Right renal pelvis (tissue), 4 donors: ENCODE measurements at regions not wholly inside any gene's neighbourhood (a gene's known extent, or its start where the extent isn't known, plus 50 kb on each side); places are given as distances from the start of the nearest gene placed in this dataset.

Experiments
- DNase-seq, 4 donors: peaks; one replicate each; pipeline ENCODE4 v3.0.0-alpha.2; 2013; ENCODE audit warnings: low read depth in 4 of 4, low spot score in 3 of 4, missing footprints in 1 of 4

DNA sequence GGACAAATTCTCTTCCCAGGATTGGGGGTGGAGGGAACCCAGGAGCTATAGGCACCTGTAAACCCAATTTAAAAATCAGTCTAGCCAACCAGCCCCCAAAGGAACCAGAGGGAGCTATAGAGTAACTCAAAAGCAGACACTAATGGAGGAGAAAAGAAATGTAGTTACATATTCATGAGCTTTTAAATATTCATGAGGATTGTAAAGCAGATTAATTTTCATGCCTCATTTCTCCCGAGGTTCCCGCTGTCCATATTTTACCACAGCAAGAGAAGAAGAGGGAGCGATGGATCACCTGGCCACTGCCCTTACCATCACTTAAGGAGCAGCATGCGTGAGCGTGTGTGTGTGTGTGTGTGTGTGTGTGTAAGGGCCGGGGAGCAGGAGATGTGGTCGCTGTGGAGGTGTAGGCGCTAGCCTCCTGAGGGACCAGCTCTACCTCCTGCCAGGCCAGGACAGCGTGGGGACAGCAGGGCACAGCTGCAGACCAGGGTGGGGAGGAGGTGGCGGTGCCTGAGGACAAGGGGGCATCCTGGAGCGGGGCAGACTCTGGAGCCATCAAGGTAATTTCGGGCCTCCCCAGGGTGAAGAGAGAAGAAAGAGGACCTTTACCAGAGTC, 100.7 kb upstream of the THY1 start:
- DNase-seq: no peak

DNA sequence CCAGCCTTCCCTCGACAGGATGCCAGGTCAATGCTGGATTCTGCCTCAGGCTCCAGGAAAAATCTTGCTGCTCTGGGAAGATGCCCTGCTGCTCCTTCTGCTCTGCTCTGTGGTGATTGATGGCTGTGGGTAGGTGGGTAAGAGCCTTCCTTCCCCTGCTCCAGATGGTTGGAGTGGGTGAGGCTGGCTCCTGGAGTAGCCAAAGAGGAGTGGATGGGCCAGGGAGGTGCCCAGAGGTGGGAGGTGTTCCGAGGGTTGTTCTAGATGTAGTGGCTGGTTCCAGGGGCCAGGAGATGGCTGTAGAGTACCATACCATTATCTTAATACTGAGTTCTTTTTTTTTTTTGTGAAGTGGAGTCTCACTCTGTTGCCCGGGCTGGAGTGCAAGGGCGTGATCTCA, 99.6 kb upstream of the THY1 start:
- DNase-seq: no peak

DNA sequence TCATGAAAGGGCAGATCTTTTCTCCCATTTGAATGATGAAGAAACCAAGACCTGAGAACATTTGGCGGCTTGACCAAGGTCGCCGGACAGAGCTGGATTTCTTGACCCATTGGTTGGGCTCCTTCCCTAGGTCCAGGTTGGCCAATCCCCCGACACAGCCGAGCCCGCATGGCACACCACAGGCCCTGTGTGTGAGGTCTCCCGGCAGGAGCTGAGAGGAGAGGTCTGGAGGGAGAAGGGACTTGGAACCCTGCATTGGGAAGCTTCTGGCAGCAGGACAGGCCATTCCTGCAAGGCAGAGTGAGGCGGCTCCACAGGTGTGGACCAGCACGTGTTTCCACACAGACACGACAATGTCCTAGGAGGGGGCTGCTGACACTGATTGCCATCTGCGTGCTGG, 98.6 kb upstream of the THY1 start:
- no peak for DNase-seq

DNA sequence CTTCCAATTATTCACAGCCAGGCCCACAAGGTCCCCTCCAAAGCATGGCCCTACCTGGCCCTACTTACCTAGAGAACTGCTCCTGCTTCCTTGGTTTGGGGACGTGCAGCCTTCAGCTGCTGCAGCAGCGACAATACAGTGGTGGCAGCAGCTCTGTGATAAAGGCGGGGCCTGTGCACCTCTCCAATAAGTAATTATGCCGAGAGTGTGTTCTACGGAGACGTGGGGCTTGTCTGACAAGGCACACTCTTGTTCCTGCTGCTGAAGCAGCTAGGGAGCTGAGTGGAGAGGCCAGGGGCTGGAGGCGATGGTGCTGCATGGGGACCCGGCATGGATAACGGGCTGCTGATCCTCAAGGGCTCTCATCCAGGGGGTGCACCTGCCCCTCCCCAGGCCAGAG, 98.0 kb upstream of the THY1 start:
- no peak for DNase-seq

DNA sequence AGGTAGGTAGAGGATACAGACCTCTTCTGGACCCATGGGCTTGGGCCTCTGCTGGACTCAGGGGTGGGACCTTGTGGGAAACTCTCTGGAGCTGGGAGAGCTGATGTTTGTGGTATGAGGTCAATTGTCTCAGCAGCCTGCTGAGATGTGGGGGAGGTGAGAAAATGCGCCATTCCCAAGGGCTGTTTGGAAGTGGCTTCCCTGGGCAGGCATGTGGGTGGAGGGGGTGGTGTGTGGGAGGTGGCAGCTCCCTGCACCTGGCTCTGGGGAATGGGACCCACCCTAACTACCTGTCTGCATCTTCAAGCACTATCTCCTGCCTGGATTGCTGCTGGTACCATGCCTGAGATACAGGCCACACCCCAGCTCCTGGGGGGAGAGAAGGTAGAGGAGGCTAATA, 97.4 kb upstream of the THY1 start:
- DNase-seq: no peak

DNA sequence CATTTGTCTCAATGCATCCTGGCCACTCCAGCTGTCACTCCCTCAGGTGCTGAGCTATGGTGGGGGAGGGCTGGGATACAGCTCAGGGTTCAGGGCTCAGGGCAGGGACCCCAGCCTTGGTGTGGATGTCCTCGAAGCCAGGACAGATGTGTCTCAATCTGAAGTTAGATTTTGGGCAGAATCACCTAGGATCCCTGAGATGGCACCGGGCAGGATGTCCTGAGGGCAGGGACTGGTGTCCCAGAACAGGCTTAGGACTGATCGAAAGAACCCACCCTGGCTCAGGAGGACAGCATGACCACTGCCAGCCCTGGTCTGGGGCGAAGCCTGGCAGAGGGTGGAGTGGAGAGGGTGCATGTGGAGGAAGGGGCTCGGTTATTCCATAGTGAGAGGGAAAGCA, 96.8 kb upstream of the THY1 start:
- no peak for DNase-seq

DNA sequence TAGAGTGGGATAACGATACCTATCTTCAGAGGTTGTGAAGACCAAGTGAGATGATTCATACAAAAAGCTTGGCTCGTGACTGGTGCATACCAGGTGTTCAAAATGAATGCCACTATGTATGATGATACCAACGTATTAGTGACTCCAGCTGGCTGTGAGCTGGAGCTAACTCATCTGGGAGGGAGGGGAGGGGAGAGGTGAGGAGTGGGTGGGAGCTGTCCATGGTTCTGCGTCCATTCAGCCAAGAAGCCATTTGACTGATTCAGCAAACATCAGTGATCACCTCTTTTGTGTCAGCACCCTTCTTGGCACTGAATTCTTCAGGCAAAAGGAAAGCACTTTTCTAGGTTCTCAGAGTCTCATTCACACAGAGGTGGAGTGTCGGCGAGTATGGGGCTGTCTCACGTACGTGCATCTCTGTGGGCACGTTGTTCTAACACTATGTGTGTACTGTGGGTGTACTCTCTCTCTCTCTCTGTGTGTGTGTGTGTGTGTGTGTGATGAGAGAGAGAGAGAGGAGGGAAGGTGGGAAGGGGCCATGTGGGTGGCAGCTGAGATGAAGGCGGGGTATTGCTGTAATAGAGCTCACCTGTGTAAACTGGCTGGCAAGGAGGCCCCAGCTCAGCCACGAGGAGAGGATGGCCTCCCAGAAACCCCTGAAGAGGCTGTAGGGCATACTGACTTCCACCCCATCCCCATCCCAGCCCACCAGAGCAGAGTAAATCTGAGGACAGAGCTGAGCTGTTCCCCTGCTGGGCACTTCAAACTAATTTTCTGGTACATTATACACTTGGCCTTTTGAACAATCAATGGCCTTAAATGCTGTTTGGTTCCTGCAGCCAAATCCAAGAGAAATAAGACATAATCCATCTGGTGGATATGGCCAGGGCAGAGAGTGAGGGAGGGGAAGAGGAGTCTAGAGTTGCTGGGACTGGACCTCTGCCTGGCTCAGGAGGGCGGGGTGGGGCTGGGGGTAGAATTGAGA, 96.1 kb upstream of the THY1 start:
- peak; percentile 45 to 67 (median 60) for DNase-seq

DNA sequence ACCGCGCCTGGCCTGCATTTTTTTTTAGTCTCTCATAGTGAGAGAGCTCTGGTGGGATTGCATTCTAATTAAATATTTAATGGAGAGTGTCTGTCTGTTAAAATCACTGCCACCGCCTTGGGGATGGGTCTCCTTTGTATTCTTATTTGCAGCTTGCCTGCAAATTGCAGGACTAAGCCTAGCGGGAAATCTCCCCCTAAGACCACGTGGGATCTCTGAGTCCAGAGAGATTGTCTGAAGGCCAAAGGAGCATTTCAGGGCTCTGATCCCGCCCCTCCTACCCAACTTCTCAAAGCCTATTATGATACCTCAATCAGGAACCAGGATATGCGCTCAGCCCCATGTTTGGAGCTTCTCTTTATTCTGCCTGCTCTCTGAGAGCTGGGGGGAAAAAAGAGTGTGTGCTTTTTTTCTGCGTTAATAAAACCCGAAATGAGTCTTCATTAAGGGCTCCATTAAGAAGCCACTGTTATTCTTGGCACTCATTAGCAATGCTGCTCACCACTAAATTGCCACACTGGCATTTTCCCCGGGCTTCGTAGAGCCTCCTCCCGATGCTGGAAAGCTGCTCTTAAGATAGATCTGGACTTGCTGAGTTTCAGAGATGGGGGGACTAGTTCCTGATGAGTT, 92.9 kb upstream of the THY1 start:
- DNase-seq: no peak

DNA sequence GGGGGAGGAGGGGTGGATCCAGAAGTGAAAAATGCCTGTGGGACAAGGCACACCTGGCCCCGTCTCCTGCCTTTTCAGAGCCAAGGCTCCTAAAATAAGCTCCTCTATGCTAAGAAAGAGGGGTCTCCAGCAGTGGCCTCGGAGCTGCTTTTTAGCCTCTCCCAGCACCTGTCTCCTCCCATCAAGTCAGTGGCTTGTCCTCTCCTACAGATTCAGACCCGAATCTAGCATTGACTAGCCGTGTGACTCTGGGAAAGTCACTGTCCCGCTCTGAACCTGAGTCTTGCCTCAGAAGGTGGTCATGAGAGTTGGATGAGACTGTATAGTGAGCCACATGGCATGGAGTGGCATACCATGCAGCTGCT, 90.8 kb upstream of the THY1 start:
- no peak for DNase-seq

DNA sequence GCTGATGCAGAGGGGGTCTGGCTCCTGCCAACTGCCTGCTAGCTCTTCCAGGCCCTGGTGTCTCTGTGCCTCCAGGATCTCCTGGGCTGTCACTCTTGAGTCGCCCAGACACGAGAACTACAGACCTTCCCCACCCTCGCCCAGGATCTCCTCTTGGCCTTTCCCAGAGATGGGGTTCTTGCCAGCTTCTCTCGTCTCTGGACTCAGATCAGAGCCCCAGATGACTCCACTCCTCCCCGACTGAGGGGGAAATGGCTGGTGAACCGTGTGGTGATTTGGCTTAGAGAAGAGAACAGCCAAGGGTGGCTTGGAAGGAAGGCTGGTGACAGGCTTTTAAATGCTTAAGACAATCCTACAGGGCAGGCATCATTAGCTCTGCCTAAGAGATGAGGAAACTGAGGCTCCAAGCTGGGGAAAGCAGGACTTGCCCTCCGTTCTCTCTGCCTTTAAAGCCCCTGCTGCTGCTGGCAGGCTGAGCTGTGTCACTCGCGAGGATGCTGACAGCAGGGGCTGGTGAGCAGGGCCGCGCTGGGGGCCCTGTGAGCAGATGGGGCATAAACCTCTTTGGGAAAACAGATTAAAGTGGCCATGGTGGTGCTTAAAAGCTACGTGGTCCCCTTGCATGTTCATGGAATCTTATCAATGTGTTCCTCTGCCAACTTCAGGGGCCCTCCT, 90.3 kb upstream of the THY1 start:
- no peak for DNase-seq

DNA sequence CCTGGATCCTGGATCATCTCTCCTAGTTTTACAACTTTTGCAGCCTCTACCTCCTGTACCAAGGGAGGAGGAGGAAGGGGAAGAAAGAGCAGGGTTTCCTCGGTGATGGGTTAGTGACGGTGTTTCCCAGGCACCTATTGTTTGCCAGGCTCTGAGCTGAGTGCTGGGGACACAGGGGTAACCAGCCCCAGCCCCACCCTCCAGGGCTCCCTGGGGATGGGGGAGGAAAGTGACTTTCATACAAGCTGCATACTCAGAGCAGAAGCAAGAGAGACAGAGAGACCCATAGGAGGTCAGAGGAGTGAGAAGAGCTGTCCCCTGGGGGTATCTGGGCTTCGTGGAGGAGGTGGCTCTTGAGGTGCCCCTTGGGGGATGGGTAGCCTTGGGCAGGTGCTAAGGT, 89.4 kb upstream of the THY1 start:
- no peak for DNase-seq

DNA sequence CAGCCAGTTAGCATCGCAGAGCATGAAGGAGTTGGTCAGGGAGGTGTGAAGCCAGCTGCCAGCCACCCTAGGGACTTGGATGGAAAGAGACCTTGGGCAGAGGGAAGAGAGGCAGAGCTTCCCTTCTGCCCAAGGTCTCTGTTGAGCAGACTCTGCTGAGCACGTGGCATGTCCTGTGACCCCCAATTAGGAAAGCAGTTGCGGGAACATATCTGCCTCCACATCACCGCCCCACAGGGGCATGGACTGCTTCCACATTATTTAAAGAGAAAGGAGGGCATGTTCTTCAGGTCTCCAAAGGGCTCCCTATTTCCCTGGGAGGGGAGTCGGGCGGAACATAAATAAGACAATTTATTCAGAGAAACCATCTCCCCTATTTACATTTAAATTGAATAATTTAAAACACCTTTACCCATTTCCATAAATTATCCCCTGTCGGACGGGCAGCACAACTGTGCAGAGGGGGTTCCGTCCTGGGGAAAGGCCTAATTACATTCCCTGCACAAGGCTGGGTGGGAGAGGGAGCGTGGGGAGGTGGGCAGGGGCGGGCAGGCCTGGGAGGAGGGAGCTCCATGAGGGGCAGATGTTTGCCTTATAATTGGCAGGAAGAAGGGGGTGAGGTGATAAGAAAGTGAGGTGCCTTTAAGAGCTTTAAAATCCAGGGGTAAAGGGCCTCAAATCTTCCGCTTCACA, 88.8 kb upstream of the THY1 start:
- DNase-seq: no peak

DNA sequence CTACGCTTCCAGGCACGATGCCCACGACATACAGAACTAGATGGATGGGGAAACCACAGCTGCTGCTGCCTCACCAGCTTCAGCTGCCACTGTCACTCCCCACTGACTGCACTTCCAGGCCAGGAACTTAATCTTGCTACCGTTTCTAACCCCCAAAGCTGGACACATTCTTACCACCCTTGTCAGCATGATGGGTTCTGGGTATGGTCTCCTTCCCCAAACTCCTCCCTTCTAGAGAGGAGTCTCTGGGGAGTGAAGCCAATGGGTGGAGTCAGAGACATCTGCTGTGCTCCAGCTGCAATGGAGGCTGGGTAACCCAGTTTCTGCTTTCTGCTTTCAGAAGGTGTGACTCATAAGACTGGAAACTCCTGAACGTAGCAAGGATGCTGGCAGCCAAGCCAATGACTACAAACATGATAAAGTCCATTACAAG, 87.0 kb upstream of the THY1 start:
- DNase-seq: no peak

DNA sequence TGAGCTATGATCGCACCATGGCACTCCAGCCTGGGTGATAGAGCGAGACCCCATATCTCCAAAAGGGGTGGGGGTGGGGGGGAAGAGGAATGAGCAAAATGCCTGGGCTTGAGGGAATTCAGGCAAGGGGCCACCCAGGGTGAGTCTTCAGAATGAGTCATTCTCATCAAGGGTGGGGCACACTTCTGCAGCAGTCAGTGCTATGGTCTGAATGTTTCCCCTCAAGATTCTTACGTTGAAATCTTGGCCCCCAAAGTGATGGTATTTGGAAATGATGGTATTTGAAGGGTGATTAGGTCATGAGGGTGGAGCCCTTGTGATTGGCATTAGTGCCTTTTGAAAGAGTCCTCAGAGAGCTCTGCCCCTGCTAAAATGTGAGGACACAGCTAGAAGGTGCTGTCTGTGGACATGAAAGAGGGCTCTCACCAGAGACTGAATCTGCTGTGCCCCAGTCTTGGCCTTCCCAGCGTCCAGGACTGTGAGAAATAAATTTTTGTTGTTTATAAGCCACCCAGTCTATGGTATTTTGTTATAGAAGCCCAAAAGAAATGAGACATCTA, 86.4 kb upstream of the THY1 start:
- no peak for DNase-seq

DNA sequence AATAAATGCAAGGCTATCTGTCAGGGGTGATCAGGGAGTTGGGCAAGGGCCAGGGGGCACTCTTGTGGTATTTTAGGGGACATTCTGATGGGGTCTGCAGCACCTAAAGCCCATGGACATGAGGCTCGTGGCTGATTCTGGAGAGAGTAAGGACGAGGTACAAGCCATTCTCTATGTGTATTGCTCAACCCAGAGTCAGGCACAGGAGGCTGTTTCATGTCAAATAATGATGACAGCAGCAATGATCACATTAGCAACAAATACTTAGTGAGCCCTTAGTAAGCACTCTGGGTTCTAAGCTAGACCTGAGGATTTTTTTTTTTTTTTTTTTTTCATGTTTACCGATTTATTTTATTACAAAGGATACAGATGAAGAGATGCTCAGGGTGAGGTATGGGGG, 83.5 kb upstream of the THY1 start:
- no peak for DNase-seq

DNA sequence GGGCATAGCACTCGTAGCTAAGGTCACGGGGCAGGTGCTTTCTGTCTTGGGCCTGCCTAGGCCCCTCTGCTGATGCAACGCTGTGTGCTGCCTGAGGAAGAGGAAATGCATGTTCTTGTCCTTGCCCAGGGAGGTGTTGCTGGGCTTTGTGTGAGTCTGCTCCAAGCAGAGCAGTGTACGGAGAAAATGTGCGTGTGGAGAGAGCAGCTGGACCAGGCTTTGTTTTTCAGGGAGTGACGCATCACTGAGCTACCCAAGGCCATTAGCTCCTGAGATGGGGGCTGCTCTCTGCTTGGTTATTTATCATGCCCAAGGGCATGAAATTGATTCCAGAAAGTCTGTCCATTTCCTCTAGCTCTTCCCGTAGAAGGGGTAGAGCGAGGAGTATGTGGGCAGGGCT, 82.9 kb upstream of the THY1 start:
- no peak for DNase-seq

DNA sequence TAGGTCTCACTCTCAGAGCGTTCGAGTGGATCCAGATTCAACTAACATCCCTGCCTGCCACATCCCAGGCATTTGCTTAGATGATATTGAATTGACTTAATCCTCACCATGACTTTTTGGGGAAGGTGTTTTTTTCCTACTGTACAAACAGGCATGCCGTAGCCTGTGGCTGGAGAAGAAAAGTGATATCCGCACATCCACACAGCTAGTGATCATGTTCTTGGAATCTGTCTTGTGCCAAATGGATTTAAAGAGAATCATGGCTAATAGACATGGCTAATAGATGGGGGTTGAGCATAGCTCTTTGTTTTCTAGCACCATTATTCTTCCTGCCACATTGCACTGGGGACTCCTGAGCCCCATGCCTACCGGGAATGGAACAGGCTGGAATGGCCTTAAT, 82.1 kb upstream of the THY1 start:
- no peak for DNase-seq

DNA sequence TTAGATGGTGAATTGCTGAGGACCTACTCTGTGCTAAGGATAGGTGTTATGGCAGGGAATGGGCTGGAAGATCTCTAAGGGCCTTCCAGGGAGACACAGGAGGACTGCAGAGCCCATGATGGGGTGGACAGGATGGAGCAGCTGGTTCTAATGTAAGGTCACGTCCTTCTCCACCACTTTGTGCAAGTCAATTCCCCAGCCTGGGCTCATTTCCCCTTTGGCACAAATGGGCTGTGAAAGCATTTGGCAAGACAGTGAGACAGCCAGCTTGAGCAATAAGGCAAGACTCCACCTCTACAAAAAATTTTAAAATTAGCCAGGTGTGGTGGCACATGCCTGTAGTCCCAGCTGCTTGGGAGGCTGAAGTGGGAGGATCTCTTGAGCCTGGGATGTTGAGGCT, 81.4 kb upstream of the THY1 start:
- no peak for DNase-seq

DNA sequence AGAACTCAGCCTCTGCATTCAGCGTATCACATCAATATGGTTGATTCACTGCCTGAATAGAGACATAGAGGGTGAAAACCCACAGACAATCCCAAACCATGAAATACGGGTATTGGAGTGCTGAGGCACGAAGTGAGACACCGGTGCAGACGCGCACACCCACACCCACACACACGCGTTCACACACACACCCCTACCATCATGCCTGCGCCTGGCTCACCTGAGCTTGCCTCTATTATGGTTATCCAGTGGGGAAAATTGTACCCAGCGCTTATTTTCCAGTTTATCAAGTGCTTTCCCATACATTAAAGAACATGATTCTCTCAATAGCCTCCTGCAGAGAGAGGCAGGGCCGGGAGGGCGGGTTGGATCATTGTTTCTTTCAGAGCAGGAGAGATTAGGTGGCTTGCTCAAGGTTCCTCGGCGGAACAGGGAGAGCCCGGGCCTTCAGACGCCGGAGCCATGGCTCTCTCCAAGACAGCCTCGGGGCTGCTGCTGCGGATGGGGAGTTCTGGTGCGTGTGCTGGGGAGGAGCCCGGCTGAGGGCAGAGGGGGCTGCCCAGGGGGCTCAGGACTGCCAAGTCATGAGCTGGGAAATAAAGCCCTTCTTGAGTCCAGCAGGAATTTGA, 78.9 kb upstream of the THY1 start:
- no peak for DNase-seq

DNA sequence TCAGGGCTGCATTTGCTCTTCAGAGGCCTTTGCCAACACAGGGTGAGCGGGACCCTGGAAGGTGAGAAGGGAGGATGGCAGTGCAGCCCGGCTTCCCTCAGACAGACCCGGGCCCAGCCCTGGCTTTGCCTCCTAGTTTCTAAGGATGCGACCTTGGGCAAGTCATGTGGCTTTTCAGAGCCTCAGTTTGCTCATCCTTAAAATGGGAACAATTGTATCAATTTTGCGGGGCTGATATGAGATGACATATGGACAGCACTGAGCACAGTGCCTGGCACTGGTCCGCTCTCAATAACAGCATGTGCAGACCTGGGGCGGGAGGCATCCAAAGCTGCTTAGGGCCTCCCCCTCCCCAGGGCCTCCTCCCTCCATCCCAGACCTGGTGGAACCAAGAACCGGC, 74.7 kb upstream of the THY1 start:
- no peak for DNase-seq
